ENCODE measurements at regions not wholly inside any gene's neighbourhood (a gene's known extent, or its start where the extent isn't known, plus 50 kb on each side); places are given as distances from the start of the nearest gene placed in this dataset.
A peak's percentile ranks its signal among the peaks of the same experiment; 100 is the strongest.

- no peak for TF ChIP-seq CTCF (IDR thresholded peaks at IDR 0.05; ENCODE audit: control extremely low read depth, extremely low read depth)
- Histone ChIP-seq H3K36me3 (ENCODE audit: control insufficient read depth in 4 of 4, insufficient read depth in 4 of 4, low read length in 4 of 4) (no peaks in the 10 kb centered on the region), H3K27me3 (ENCODE audit: control insufficient read depth in 3 of 3, insufficient read depth in 3 of 3, low read length in 2 of 3) (no peaks in the 10 kb centered on the region), H3K4me3 (no peak overlapping the region), H3K27ac (ENCODE audit: low read depth in 1 of 2, low read length in 1 of 2) (no peak overlapping the region), H3K9me3 (ENCODE audit: control insufficient read depth in 4 of 4, insufficient read depth in 3 of 4, low read length in 3 of 4) (peaks cover 0 to 8% (median 4%) of the 10 kb centered on the region in 4 donors), H3K4me1 (ENCODE audit: control insufficient read depth in 5 of 5, insufficient read depth in 5 of 5, low read length in 5 of 5) (peaks cover 0 to 20% (median 0%) of the 10 kb centered on the region in 5 donors), H3K9ac (ENCODE audit: insufficient read depth in 1 of 2, low read length in 2 of 2) (no peak overlapping the region)
- DNase-seq (peak in 2 of 3 donors; percentile 50 to 65), ATAC-seq (ENCODE audit: insufficient read depth, low FRiP score) (no peak)
- 90 to 94% methylated on average over 1 of the region's 1 CpG for WGBS, 2 donors
Observed at GRCh38 chr9:108392877-108393276, 462.9 kb downstream of the ACTL7B start.

GRCh38 chr9:108389056-108389455 lies 466.7 kb downstream of the ACTL7B start:
- Histone ChIP-seq H3K27ac (ENCODE audit: low read depth in 1 of 2, low read length in 1 of 2) (no peak overlapping the region), H3K4me1 (ENCODE audit: control insufficient read depth in 5 of 5, insufficient read depth in 5 of 5, low read length in 5 of 5) (peaks cover 0 to 22% (median 4%) of the 10 kb centered on the region in 5 donors), H3K27me3 (ENCODE audit: control insufficient read depth in 3 of 3, insufficient read depth in 3 of 3, low read length in 2 of 3) (no peaks in the 10 kb centered on the region), H3K9ac (ENCODE audit: insufficient read depth in 1 of 2, low read length in 2 of 2) (no peak overlapping the region), H3K9me3 (ENCODE audit: control insufficient read depth in 4 of 4, insufficient read depth in 3 of 4, low read length in 3 of 4) (peaks cover 0 to 3% (median 0%) of the 10 kb centered on the region in 4 donors), H3K36me3 (ENCODE audit: control insufficient read depth in 4 of 4, insufficient read depth in 4 of 4, low read length in 4 of 4) (no peaks in the 10 kb centered on the region), H3K4me3 (no peak overlapping the region)
- TF ChIP-seq CTCF (IDR thresholded peaks at IDR 0.05; ENCODE audit: control extremely low read depth, extremely low read depth): no peak
- DNase-seq (no peak), ATAC-seq (ENCODE audit: insufficient read depth, low FRiP score) (no peak)
- WGBS, 2 donors: 82 to 84% methylated on average over 1 of the region's 1 CpG

- WGBS, 2 donors: 85 to 88% methylated on average over 1 of the region's 1 CpG
- Histone ChIP-seq H3K36me3 (ENCODE audit: control insufficient read depth in 4 of 4, insufficient read depth in 4 of 4, low read length in 4 of 4) (no peaks in the 10 kb centered on the region), H3K9ac (ENCODE audit: insufficient read depth in 1 of 2, low read length in 2 of 2) (no peak overlapping the region), H3K9me3 (ENCODE audit: control insufficient read depth in 4 of 4, insufficient read depth in 3 of 4, low read length in 3 of 4) (no peaks in the 10 kb centered on the region), H3K4me3 (no peak overlapping the region), H3K4me1 (ENCODE audit: control insufficient read depth in 5 of 5, insufficient read depth in 5 of 5, low read length in 5 of 5) (peaks cover 0 to 33% (median 6%) of the 10 kb centered on the region in 5 donors), H3K27me3 (ENCODE audit: control insufficient read depth in 3 of 3, insufficient read depth in 3 of 3, low read length in 2 of 3) (no peaks in the 10 kb centered on the region), H3K27ac (ENCODE audit: low read depth in 1 of 2, low read length in 1 of 2) (no peak overlapping the region)
- ATAC-seq (ENCODE audit: insufficient read depth, low FRiP score) (no peak), DNase-seq (no peak)
- TF ChIP-seq CTCF (IDR thresholded peaks at IDR 0.05; ENCODE audit: control extremely low read depth, extremely low read depth): no peak
Observed at GRCh38 chr9:108386859-108387384, 468.9 kb downstream of the ACTL7B start.

GRCh38 chr9:108386032-108386431 lies 469.8 kb downstream of the ACTL7B start:
- H3K9me3 ChIP-seq (ENCODE audit: control insufficient read depth in 4 of 4, insufficient read depth in 3 of 4, low read length in 3 of 4): no peaks in the 10 kb centered on the region
- H3K9ac ChIP-seq (ENCODE audit: insufficient read depth in 1 of 2, low read length in 2 of 2): no peak overlapping the region
- H3K27me3 ChIP-seq (ENCODE audit: control insufficient read depth in 3 of 3, insufficient read depth in 3 of 3, low read length in 2 of 3): no peaks in the 10 kb centered on the region
- DNase-seq (no peak), ATAC-seq (ENCODE audit: insufficient read depth, low FRiP score) (no peak)
- H3K4me3 ChIP-seq: no peak overlapping the region
- TF ChIP-seq CTCF (IDR thresholded peaks at IDR 0.05; ENCODE audit: control extremely low read depth, extremely low read depth): no peak
- no peaks in the 10 kb centered on the region for H3K36me3 ChIP-seq (ENCODE audit: control insufficient read depth in 4 of 4, insufficient read depth in 4 of 4, low read length in 4 of 4)
- WGBS, 2 donors: 81 to 91% methylated on average over 2 of the region's 2 CpGs
- peaks cover 0 to 32% (median 6%) of the 10 kb centered on the region in 5 donors for H3K4me1 ChIP-seq (ENCODE audit: control insufficient read depth in 5 of 5, insufficient read depth in 5 of 5, low read length in 5 of 5)
- H3K27ac ChIP-seq (ENCODE audit: low read depth in 1 of 2, low read length in 1 of 2): no peak overlapping the region
